Activated CD8-positive, alpha-beta T cell treated with anti-CD3 and anti-CD28 coated beads for 36 hours (primary cell): ENCODE measurements at regions not wholly inside any gene's neighbourhood (a gene's known extent, or its start where the extent isn't known, plus 50 kb on each side); places are given as distances from the start of the nearest gene placed in this dataset.

ENCODE experiments used
- ATAC-seq: fragments of 200-7000 bp; cut with Tn5 transposase; one replicate; pipeline ENCODE4 v1.10.0; 2021; ENCODE audit warnings: mild to moderate bottlenecking, moderate library complexity
- CTCF ChIA-PET: fragments of 350-600 bp; sonication (Branson Sonifier 250); formaldehyde crosslinking; loops from one replicate; lab custom pipeline; 2021; ENCODE audit warnings: antibody characterized with exemption; lab: Charles Lee
- POLR2A ChIA-PET: fragments of 350-600 bp; sonication (Branson Sonifier 250); formaldehyde crosslinking; loops from one replicate; lab custom pipeline; 2021; ENCODE audit warnings: antibody characterized with exemption; lab: Charles Lee
- DNase-seq: peaks from one replicate; pipeline ENCODE4 v3.0.0-alpha.2; 2020
- H3K27ac Mint-ChIP-seq: one replicate; pipeline ENCODE4 v1.8.0; 2021; ENCODE audit warnings: mild to moderate bottlenecking, mixed read lengths
- H3K27me3 Mint-ChIP-seq: one replicate; pipeline ENCODE4 v1.8.0; 2021; ENCODE audit warnings: mixed read lengths
- H3K36me3 Mint-ChIP-seq: one replicate; pipeline ENCODE4 v1.8.0; 2021; ENCODE audit warnings: low read depth, mixed read lengths
- H3K4me1 Mint-ChIP-seq: one replicate; pipeline ENCODE4 v1.8.0; 2021; ENCODE audit warnings: low read depth, mixed read lengths
- H3K4me3 Mint-ChIP-seq: one replicate; pipeline ENCODE4 v1.8.0; 2021; ENCODE audit warnings: mild to moderate bottlenecking, moderate library complexity, mixed read lengths
- H3K9me3 Mint-ChIP-seq: one replicate; pipeline ENCODE4 v1.8.0; 2021; ENCODE audit warnings: mixed read lengths
- CTCF ChIP-seq: fragments of 200-600 bp; IDR thresholded peaks from one replicate; pipeline ENCODE4 v1.8.0; 2022; ENCODE audit warnings: antibody characterized with exemption, mild to moderate bottlenecking
- intact Hi-C: fragments of 100-400 bp; cut with micrococcal nuclease; formaldehyde crosslinking; loops from one replicate; pipeline ENCODE4 v1.10.0; 2022

- ATAC-seq (no peak), DNase-seq (no peak)
- H3K27me3 Mint-ChIP-seq: peaks cover 34% of the 10 kb centered on the region
- H3K27ac Mint-ChIP-seq: no peak overlapping the region
- no peaks in the 10 kb centered on the region for H3K36me3 Mint-ChIP-seq
- no peak for TF ChIP-seq CTCF
- peaks cover 4% of the 10 kb centered on the region for H3K4me1 Mint-ChIP-seq
- intact Hi-C loops: loop anchor here (10.0 kb wide), 2 partner anchors 57 to 313 kb away; no protein-coding TSS in a partner anchor
- ChIA-PET CTCF (no interaction called here), POLR2A (no interaction called here)
- no peaks in the 10 kb centered on the region for H3K9me3 Mint-ChIP-seq
- H3K4me3 Mint-ChIP-seq: peak overlapping the region; percentile 16
Measured at GRCh38 chr7:18087687-18088078, 60.0 kb upstream of the PRPS1L1 start.

DNA sequence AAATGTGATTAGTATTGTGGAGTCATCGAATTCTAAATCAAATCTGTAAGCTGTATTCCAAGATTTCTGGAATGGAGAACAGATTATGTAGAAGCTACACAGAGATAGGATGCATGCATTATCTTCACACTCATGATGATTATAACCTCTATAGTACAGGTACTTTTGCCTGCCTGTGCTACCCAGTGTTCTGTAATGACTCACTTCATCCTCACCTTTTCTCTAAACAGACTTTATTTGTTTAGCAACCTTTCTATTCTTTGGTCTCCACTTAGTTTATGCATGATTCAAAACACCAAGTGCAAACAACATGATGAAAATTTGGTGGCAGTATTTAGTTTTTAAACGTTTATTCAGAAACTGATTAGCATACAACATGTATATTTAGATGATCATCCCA lies 68.4 kb upstream of the PRPS1L1 start:
- Mint-ChIP-seq H3K36me3 (no peaks in the 10 kb centered on the region), H3K27me3 (no peaks in the 10 kb centered on the region), H3K4me1 (no peaks in the 10 kb centered on the region), H3K9me3 (no peaks in the 10 kb centered on the region), H3K4me3 (no peak overlapping the region), H3K27ac (no peak overlapping the region)
- POLR2A ChIA-PET: no interaction called here
- CTCF ChIA-PET: no interaction called here
- DNase-seq (no peak), ATAC-seq (no peak)
- intact Hi-C loops: no loop called here
- no peak for TF ChIP-seq CTCF

DNA sequence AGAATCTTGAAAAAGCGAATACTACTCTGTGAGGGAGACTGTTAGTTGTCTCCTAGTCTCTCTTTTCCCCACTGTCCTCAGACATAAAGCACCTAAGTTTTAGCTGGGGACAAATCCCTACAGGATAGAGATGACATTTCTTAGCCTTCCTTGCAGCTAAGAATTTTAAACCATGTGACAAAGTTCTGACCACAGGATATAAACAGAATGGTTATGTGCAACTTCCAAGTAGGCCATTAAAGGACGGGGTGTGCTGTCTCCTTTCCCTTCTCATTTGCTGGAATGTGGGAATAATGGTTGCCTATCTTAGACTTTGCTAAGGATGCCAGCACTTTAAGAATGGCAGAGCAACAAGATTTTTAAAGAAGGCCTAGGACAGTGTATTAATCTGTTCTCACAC lies 74.9 kb upstream of the PRPS1L1 start:
- H3K4me3 Mint-ChIP-seq: no peak overlapping the region
- intact Hi-C loops: no loop called here
- no peaks in the 10 kb centered on the region for H3K36me3 Mint-ChIP-seq
- no peaks in the 10 kb centered on the region for H3K9me3 Mint-ChIP-seq
- DNase-seq: no peak
- no peak for TF ChIP-seq CTCF
- no peak for ATAC-seq
- H3K4me1 Mint-ChIP-seq: no peaks in the 10 kb centered on the region
- no peak overlapping the region for H3K27ac Mint-ChIP-seq
- POLR2A ChIA-PET: no interaction called here
- CTCF ChIA-PET: no interaction called here
- H3K27me3 Mint-ChIP-seq: peaks cover 3% of the 10 kb centered on the region

DNA sequence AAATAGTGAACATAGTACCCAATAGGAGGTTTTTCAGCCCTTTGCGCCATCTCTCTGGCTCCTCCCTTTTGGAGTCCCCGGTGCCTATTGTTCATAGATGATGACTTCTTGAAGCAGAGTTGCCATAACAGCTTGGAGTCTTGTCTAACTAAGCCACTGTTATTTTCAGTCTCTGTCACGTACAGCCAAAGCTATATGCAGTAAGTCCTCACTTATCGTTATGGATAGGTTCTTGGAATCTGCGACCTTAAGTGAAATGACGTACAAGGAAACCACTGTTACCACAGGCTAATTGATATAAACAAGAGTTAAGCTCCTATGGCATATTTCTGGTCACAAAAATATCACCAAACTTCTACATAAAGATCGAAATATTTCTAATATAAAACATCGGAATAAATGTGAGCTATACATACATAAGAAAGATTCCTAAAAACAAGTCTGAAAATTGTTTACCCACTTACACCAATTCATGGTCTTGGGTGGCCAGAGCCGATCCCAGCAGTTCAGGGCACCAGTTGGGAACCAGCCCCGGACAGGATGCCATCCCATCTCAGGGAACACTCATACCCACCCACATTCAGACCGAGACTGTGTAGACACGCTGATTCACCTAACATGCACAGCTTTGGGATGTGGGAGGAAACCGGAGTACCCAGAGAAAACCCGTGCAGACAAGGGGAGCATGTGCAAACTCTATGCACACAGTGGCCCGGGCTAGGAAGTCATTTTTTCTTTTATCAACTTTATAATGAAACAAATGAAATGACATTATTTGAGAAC lies 76.0 kb upstream of the PRPS1L1 start:
- no peak for TF ChIP-seq CTCF
- Mint-ChIP-seq H3K36me3 (no peaks in the 10 kb centered on the region), H3K27me3 (peaks cover 3% of the 10 kb centered on the region), H3K9me3 (no peaks in the 10 kb centered on the region), H3K27ac (no peak overlapping the region), H3K4me3 (no peak overlapping the region), H3K4me1 (no peaks in the 10 kb centered on the region)
- ATAC-seq: no peak
- ChIA-PET CTCF (interaction anchor here (1.3 kb wide), 1 partner anchor 333 kb away, joined by 4 read pairs; no protein-coding TSS in a partner anchor), POLR2A (interaction anchor here (0.6 kb wide), 1 partner anchor 241 kb away, joined by 3 read pairs; no protein-coding TSS in a partner anchor)
- intact Hi-C loops: no loop called here
- no peak for DNase-seq

- DNase-seq: no peak
- Mint-ChIP-seq H3K27ac (no peak overlapping the region), H3K4me1 (no peaks in the 10 kb centered on the region), H3K27me3 (peaks cover 3% of the 10 kb centered on the region), H3K4me3 (no peak overlapping the region), H3K9me3 (no peaks in the 10 kb centered on the region), H3K36me3 (no peaks in the 10 kb centered on the region)
- no peak for TF ChIP-seq CTCF
- ChIA-PET CTCF (no interaction called here), POLR2A (no interaction called here)
- intact Hi-C loops: no loop called here
- ATAC-seq: no peak
Measured at GRCh38 chr7:18109762-18110161, 82.1 kb upstream of the PRPS1L1 start.
